GM12872 (cell line): ENCODE measurements at regions not wholly inside any gene's neighbourhood (a gene's known extent, or its start where the extent isn't known, plus 50 kb on each side); places are given as distances from the start of the nearest gene placed in this dataset.

Experiments
- TF ChIP-seq, protein P1 (sequence below): IDR thresholded peaks from 3 replicates; pipeline ENCODE4 v1.5.1; 2011; ENCODE audit warnings: low read depth, mild to moderate bottlenecking, low read length, moderate library complexity; ENCODE audit not compliant: insufficient read depth

DNA sequence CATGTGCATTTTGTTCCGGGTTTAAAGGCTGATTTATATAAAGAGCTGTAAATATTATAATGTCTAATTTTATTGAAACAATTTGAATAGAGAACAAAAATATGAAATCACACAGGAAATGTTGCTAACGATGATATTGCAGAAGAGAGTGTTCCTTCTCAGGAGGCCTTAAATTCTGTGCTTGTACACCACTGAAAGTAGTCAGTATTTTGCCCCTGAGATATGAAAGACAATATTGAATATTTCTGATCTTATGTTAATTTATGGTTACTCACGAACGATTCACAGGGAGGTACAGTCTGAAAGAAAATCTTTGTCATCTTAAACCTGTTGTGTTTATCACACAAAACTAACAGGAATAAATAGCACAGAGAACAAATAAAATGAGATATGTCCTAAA is 213.2 kb upstream of the PLSCR5 start:
- TF ChIP-seq, protein P1, sequence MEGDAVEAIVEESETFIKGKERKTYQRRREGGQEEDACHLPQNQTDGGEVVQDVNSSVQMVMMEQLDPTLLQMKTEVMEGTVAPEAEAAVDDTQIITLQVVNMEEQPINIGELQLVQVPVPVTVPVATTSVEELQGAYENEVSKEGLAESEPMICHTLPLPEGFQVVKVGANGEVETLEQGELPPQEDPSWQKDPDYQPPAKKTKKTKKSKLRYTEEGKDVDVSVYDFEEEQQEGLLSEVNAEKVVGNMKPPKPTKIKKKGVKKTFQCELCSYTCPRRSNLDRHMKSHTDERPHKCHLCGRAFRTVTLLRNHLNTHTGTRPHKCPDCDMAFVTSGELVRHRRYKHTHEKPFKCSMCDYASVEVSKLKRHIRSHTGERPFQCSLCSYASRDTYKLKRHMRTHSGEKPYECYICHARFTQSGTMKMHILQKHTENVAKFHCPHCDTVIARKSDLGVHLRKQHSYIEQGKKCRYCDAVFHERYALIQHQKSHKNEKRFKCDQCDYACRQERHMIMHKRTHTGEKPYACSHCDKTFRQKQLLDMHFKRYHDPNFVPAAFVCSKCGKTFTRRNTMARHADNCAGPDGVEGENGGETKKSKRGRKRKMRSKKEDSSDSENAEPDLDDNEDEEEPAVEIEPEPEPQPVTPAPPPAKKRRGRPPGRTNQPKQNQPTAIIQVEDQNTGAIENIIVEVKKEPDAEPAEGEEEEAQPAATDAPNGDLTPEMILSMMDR = no peak

DNA sequence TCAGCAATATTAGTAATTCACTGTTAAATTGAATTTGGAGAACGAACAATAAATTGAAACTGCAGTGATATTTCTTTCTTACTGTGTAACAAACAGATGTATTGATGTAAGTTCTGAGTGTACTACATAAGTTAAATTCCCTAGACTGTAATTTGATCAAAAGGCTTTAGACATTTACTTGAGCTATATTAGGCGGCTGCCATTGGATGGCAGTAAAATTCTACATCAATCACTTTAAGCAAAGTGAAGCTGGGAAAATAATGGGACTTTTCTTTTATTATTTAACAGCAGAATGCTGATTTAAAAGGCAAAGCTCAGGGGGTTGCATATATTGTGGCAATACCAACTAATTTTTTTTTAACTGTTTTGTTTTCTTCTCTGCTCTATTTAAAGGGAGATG is 212.6 kb upstream of the PLSCR5 start:
- TF ChIP-seq, protein P1 = no peak

DNA sequence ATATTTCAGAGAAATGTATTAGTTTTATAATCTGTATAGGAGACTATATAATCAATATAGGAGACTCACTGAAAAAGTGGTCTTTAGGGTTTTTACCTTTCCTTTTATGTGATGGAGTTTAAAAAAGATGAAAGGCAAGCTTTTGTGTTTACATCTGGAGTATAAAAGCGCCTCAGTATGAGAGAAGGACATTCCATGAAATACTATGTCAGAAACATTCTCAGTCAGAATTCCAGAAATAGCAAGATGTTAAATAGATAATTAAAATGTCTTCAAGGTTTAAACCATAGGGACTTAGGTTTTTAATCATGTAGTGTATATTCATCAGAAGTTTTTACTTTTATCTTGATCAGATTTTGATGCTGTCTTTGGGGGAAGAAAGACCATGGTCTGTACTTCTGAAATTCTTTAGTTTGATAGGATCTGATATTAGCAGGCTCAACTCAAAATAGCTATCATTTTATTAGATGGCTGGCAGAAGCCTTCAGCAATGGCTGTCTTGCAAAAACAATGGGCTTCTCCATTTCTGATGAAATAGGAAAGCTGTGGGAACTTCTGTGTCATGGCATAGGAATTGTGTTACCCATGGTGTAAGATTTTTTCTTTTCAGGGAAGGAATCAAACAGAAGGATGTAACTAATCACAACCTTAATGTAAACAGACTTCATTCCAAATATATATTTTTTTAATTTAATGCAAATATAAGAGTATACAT is 209.6 kb upstream of the PLSCR5 start:
- TF ChIP-seq, protein P1 = no peak

DNA sequence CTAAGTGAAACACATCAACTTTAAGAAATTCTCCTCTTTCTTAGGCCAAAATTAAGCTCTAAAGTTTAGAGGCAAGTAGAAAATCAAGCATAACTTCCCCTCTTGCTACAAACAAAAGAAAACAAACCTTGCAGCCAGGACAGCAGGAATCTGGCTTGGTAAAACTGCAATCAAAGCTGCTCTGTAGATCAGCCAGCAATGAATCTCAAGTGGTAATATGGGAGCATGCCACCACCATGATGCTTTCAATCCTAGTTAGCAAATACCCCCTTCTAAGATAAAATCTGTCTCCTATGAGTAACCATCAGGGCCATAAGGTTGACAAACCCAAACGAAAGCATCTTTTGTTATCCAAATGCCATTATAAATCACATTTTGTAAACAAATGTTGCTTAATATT is 208.3 kb upstream of the PLSCR5 start:
- TF ChIP-seq, protein P1 = no peak

DNA sequence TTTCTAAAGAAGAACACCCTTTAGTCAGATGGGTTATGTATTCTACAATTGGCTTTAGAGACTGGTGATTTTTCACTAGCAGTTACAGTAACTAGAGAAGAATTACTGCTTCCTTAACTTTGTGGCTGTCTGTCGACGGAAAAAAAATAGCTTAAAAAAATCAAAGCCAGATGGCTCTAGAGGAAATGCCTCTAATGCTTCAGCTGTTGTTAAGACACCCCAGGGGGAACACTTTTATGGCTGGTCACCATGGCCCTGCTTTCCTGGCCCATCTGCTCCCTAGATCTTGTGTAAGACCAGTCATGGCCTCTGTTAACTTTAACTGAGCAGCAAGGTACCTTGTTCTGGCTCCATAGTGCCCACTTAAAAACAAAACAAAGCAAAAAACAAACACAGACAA is 198.6 kb upstream of the PLSCR5 start:
- TF ChIP-seq, protein P1 = no peak

DNA sequence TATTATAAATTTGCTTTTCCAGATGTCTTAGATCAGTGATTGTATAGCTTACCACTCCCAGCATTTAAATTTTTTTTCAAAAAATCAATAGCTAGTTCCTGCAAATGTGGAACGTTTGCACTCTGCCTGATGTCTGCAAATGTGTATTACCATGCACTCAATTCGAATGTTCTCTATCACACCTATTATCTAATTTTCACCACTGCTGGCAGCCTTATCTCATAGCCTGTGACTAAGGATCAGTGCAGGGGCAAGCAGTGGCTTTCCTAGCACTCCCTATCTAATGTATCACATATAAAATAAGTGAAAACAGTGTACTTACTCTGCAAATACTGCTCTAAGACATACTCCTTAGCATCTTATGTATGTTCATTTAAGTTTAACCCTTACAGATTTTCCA is 196.3 kb upstream of the PLSCR5 start:
- TF ChIP-seq, protein P1 = no peak

DNA sequence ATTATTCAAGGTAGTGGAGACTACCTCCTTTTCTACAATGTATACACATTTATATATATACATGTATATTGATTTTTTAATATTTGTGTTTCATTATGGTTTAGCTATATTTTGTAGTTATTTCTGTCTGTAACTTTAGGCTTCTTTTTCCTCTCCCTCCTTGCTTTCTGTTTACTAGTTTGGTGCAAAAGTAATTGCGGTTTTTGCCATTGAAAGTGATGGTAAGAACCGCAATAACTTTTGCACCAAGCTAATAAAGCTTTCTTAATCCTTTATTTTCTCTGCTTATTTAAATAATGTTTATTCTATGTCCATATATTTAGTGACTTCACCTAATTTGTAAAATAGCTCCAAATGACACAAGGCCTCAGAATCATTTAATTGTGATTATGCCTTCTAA is 195.3 kb upstream of the PLSCR5 start:
- TF ChIP-seq, protein P1 = no peak

DNA sequence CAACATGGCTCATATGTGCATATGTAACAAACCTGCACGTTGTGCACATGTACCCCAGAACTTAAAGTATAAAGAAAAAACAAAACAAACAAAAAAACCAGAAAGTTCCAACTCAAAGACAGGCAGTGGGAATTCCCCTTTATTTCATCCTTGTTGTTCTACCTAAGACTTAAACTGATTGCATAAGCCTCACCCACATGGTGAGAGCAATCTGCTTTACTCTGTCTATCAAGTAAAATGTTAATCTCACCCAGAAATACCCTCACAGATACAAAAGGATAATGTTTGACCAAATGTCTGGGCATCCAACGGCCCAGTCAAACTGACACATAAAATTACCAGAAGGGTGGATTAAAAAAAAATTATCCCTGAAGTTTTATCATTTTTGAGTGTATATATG is 190.9 kb upstream of the PLSCR5 start:
- TF ChIP-seq, protein P1 = no peak
